ENCODE measurements at regions not wholly inside any gene's neighbourhood (a gene's known extent, or its start where the extent isn't known, plus 50 kb on each side); places are given as distances from the start of the nearest gene placed in this dataset.

DNA sequence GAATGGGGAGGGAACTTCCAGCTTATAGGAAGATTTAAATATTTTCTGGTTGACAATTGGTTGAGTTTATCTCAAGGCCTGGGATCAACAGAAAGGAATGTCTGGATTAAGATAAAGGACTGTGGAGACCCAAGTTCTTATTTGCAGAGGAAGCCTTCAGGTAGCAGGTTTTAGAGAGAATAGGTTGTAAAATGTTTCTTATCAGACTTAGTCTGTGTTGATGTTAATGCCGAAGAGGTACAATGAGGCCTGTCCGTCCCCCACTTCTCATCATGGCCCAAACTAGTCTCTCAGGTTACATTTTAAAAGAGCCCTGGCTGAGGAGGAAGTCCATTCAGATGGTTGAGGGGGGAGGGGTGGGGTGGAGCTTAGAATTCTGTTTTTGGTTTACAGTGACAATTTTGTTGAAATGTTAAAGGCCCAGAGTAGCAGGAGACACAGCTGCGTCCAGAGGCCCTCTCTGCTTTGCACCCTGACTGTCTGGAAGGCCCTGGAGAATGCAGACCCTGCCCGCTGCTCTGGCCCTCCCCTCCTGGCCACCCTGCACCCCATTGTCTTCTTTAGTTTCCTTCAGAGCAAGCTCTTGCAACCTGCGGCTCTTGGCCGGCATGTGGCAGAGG is 672.5 kb upstream of the TMEM132C start:
- Mint-ChIP-seq H3K27ac (no peak overlapping the region), H3K4me1 (ENCODE audit: low read depth) (peaks cover 9% of the 10 kb centered on the region), H3K9me3 (no peaks in the 10 kb centered on the region), H3K4me3 (no peak overlapping the region), H3K36me3 (ENCODE audit: low read depth) (no peaks in the 10 kb centered on the region), H3K27me3 (ENCODE audit: insufficient read depth) (no peaks in the 10 kb centered on the region)
- DNase-seq: no peak
- no peak for TF ChIP-seq CTCF (IDR thresholded peaks at IDR 0.05)

- no peak for DNase-seq
- Mint-ChIP-seq H3K27me3 (ENCODE audit: insufficient read depth) (no peaks in the 10 kb centered on the region), H3K4me3 (no peak overlapping the region), H3K36me3 (ENCODE audit: low read depth) (no peaks in the 10 kb centered on the region), H3K4me1 (ENCODE audit: low read depth) (peaks cover 7% of the 10 kb centered on the region), H3K27ac (no peak overlapping the region), H3K9me3 (no peaks in the 10 kb centered on the region)
- no peak for TF ChIP-seq CTCF (IDR thresholded peaks at IDR 0.05)
Observed at GRCh38 chr12:127595506-127595905, 671.5 kb upstream of the TMEM132C start.

GRCh38 chr12:127596891-127597290 is 670.1 kb upstream of the TMEM132C start:
- Mint-ChIP-seq H3K27ac (no peak overlapping the region), H3K27me3 (ENCODE audit: insufficient read depth) (no peaks in the 10 kb centered on the region), H3K9me3 (no peaks in the 10 kb centered on the region), H3K4me1 (ENCODE audit: low read depth) (peaks cover 9% of the 10 kb centered on the region), H3K4me3 (no peak overlapping the region), H3K36me3 (ENCODE audit: low read depth) (no peaks in the 10 kb centered on the region)
- no peak for TF ChIP-seq CTCF (IDR thresholded peaks at IDR 0.05)
- DNase-seq: no peak

- no peak for TF ChIP-seq CTCF (IDR thresholded peaks at IDR 0.05)
- H3K27me3 Mint-ChIP-seq (ENCODE audit: insufficient read depth): no peaks in the 10 kb centered on the region
- H3K4me1 Mint-ChIP-seq (ENCODE audit: low read depth): peaks cover 22% of the 10 kb centered on the region
- DNase-seq: no peak
- H3K9me3 Mint-ChIP-seq: no peaks in the 10 kb centered on the region
- no peak overlapping the region for H3K27ac Mint-ChIP-seq
- no peaks in the 10 kb centered on the region for H3K36me3 Mint-ChIP-seq (ENCODE audit: low read depth)
- no peak overlapping the region for H3K4me3 Mint-ChIP-seq
Observed at GRCh38 chr12:127599436-127599835, 667.5 kb upstream of the TMEM132C start.

DNA sequence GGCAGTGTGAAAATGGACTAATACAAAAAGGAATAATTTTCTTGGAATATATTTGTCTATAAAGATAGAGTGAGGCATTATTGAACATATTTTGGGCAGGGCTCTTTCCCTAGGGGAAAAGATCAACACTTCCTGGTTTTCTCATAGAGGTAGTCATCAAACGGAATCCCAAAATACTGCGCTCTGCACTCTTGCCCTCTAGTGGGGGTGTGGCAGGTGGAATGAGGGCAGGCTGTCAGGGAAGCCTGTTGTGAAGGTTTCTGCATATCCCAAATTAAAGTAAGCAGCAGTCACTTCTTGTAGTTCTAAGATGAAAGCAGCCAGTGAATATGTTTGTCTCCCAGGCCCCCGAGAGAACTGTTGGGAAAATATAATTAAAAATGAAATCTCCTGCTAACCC is 666.8 kb upstream of the TMEM132C start:
- Mint-ChIP-seq H3K27ac (no peak overlapping the region), H3K27me3 (ENCODE audit: insufficient read depth) (no peaks in the 10 kb centered on the region), H3K4me1 (ENCODE audit: low read depth) (peaks cover 26% of the 10 kb centered on the region), H3K9me3 (no peaks in the 10 kb centered on the region), H3K36me3 (ENCODE audit: low read depth) (no peaks in the 10 kb centered on the region), H3K4me3 (no peak overlapping the region)
- no peak for TF ChIP-seq CTCF (IDR thresholded peaks at IDR 0.05)
- no peak for DNase-seq
